SK-N-SH (cell line): ENCODE measurements at regions not wholly inside any gene's neighbourhood (a gene's known extent, or its start where the extent isn't known, plus 50 kb on each side); places are given as distances from the start of the nearest gene placed in this dataset.
A peak's percentile ranks its signal among the peaks of the same experiment; 100 is the strongest.

Experiments
- CTCF ChIA-PET: fragments of 300-600, 350-600 bp; formaldehyde crosslinking; extraction: SDS; loops from one replicate; lab custom pipeline; 2021; lab: Yijun Ruan, JAX
- POLR2A ChIA-PET: fragments of 350-600 bp; sonication (Branson Sonifier 250); formaldehyde crosslinking; extraction: SDS; loops from one replicate; lab custom pipeline; 2020; ENCODE audit warnings: antibody characterized with exemption, inconsistent platforms; lab: Yijun Ruan, JAX
- DNase-seq: peaks from one replicate; pipeline ENCODE4 v3.0.0; 2012
- H2AFZ ChIP-seq: fragments of 200-600 bp; sonication (generic); 2 replicates; pipeline ENCODE4 v1.8.1; 2016; ENCODE audit warnings: antibody characterized with exemption, mild to moderate bottlenecking, low read depth
- H3F3A ChIP-seq: fragments of 200-600 bp; sonication (generic); replicated peaks from 2 replicates; pipeline ENCODE3; 2016; ENCODE audit warnings: antibody characterized with exemption, mild to moderate bottlenecking; ENCODE audit not compliant: insufficient read depth
- H3K27ac ChIP-seq, 2 experiments: fragments of 200-500 bp in 1 of 2; fragments of 200-600 bp in 1 of 2; sonication (Bioruptor generic) in 1 of 2; sonication (generic), shearing (Covaris generic) in 1 of 2; 2 replicates each; pipeline versions ENCODE4 v1.5.1 to v1.6.1; 2014 to 2016; ENCODE audit warnings: low read depth in 2 of 2, inconsistent platforms in 1 of 2, low read length in 1 of 2, mild to moderate bottlenecking in 1 of 2, mixed read lengths in 1 of 2
- H3K27me3 ChIP-seq: fragments of 200-600 bp; sonication (generic), shearing (Covaris generic); 2 replicates; pipeline ENCODE4 v1.6.1; 2016; ENCODE audit warnings: mixed run types; ENCODE audit not compliant: insufficient read depth
- H3K36me3 ChIP-seq, 2 experiments: fragments of 200-500 bp in 1 of 2; fragments of 200-600 bp in 1 of 2; sonication (Bioruptor generic) in 1 of 2; sonication (generic) in 1 of 2; replicated peaks in 1 of 2; 2 replicates each; pipeline versions ENCODE3 to v1.5.1; 2014 to 2016; ENCODE audit warnings: low read length in 1 of 2, mild to moderate bottlenecking in 1 of 2; ENCODE audit not compliant: insufficient read depth in 2 of 2, control insufficient read depth in 1 of 2
- H3K4me1 ChIP-seq, 2 experiments: fragments of 200-500 bp in 1 of 2; fragments of 200-600 bp in 1 of 2; sonication (Bioruptor generic) in 1 of 2; sonication (generic), shearing (Covaris generic) in 1 of 2; 2 replicates each; pipeline versions ENCODE4 v1.5.1 to v1.6.1; 2014 to 2016; ENCODE audit warnings: low read depth in 1 of 2, low read length in 1 of 2, mixed run types in 1 of 2; ENCODE audit not compliant: insufficient read depth in 2 of 2, control insufficient read depth in 1 of 2
- H3K4me2 ChIP-seq: fragments of 200-600 bp; sonication (generic), shearing (Covaris generic); 2 replicates; pipeline ENCODE4 v1.6.1; 2017; ENCODE audit warnings: mixed run types
- H3K4me3 ChIP-seq, 2 experiments: fragments of 200-500 bp in 1 of 2; fragments of 200-600 bp in 1 of 2; sonication (Bioruptor generic) in 1 of 2; sonication (generic), shearing (Covaris generic) in 1 of 2; 2 replicates each; pipeline versions ENCODE4 v1.5.1 to v1.8.1; 2014 to 2016; ENCODE audit warnings: low read depth in 2 of 2, inconsistent platforms in 1 of 2, low read length in 1 of 2, mild to moderate bottlenecking in 1 of 2, mixed read lengths in 1 of 2, moderate library complexity in 1 of 2
- H3K79me2 ChIP-seq: fragments of 200-600 bp; sonication (generic); 2 replicates; pipeline ENCODE4 v1.8.1; 2017; ENCODE audit warnings: mild to moderate bottlenecking; ENCODE audit not compliant: insufficient read depth
- H3K9ac ChIP-seq: fragments of 200-600 bp; sonication (generic); 2 replicates; pipeline ENCODE4 v1.6.1; 2017; ENCODE audit warnings: mixed run types
- H3K9me2 ChIP-seq: fragments of 200-600 bp; sonication (generic); 2 replicates; pipeline ENCODE4 v1.6.1; 2017; ENCODE audit warnings: mixed run types
- H3K9me3 ChIP-seq: fragments of 200-600 bp; sonication (generic); 2 replicates; pipeline ENCODE4 v1.6.1; 2017; ENCODE audit warnings: mixed run types, mild to moderate bottlenecking, moderate library complexity
- H4K20me1 ChIP-seq: fragments of 200-600 bp; sonication (generic); 2 replicates; pipeline ENCODE4 v1.6.1; 2017; ENCODE audit warnings: mild to moderate bottlenecking, mixed run types; ENCODE audit not compliant: insufficient read depth
- EP300 ChIP-seq, 2 experiments: IDR thresholded peaks; 2 replicates each; pipeline versions ENCODE4 v1.4.0 to v1.6.1; 2012; ENCODE audit warnings: borderline replicate concordance in 1 of 2, low read depth in 1 of 2, low read length in 1 of 2
- JUND ChIP-seq: IDR thresholded peaks from 2 replicates; pipeline ENCODE4 v1.4.0; 2012
- MEF2A ChIP-seq: IDR thresholded peaks from 2 replicates; pipeline ENCODE4 v1.4.0; 2012; ENCODE audit warnings: low read depth, borderline replicate concordance
- MXI1 ChIP-seq: IDR thresholded peaks from 2 replicates; pipeline ENCODE4 v1.6.1; 2012; ENCODE audit warnings: mild to moderate bottlenecking, low read depth, low read length, improper control_type of control experiment
- NFIC ChIP-seq: IDR thresholded peaks from 2 replicates; pipeline ENCODE4 v1.4.0; 2012; ENCODE audit warnings: borderline replicate concordance
- RAD21 ChIP-seq: IDR thresholded peaks from 2 replicates; pipeline ENCODE4 v1.6.1; 2012; ENCODE audit warnings: mild to moderate bottlenecking, low read length
- RXRA ChIP-seq: IDR thresholded peaks from 2 replicates; pipeline ENCODE4 v1.4.0; 2012; ENCODE audit warnings: low read depth, mild to moderate bottlenecking, borderline replicate concordance
- SMC3 ChIP-seq: IDR thresholded peaks from 2 replicates; pipeline ENCODE4 v1.6.1; 2012; ENCODE audit warnings: low read depth, low read length, improper control_type of control experiment
- TAF1 ChIP-seq: IDR thresholded peaks from 2 replicates; pipeline ENCODE4 v1.6.1; 2012; ENCODE audit warnings: low read depth, mild to moderate bottlenecking, low read length, moderate library complexity, borderline replicate concordance
- TCF12 ChIP-seq: IDR thresholded peaks from 2 replicates; pipeline ENCODE4 v1.4.0; 2012
- ZBTB33 ChIP-seq: IDR thresholded peaks from 2 replicates; pipeline ENCODE4 v1.4.0; 2012; ENCODE audit warnings: low read depth, borderline replicate concordance
- WGBS: methylation state at CpG from one replicate; pipeline ENCODE4 v1.1.6; 2017; ENCODE audit warnings: low lambda C conversion rate; 5-methylcytosine and 5-hydroxymethylcytosine counted together
- TF ChIP-seq, protein P1 (sequence below): IDR thresholded peaks from 2 replicates; pipeline ENCODE4 v1.6.1; 2012; ENCODE audit warnings: mild to moderate bottlenecking, low read depth, low read length, moderate library complexity
- TF ChIP-seq, protein P2 (sequence below): IDR thresholded peaks from 2 replicates; pipeline ENCODE4 v1.4.0; 2012; ENCODE audit warnings: low read depth, borderline replicate concordance
- TF ChIP-seq, protein P3 (sequence below): fragments of 150-350 bp; IDR thresholded peaks from 2 replicates; pipeline ENCODE4 v1.6.1; 2016; ENCODE audit warnings: mild to moderate bottlenecking, low read depth, low read length
- TF ChIP-seq, protein P4 (sequence below): IDR thresholded peaks from 2 replicates; pipeline ENCODE4 v1.4.0; 2012; ENCODE audit warnings: low read depth
- TF ChIP-seq, protein P5 (sequence below): fragments of 150-350 bp; IDR thresholded peaks from 2 replicates; pipeline ENCODE4 v1.6.1; 2017; ENCODE audit warnings: antibody characterized with exemption, low read length, low read depth, borderline replicate concordance

GRCh38 chr3:178169421-178169820 is 366.8 kb upstream of the KCNMB2 start:
- Histone ChIP-seq H3K4me2 (no peak overlapping the region), H3K4me3 (no peak overlapping the region), H3K27me3 (no peaks in the 10 kb centered on the region), H3K9me3 (no peaks in the 10 kb centered on the region), H3K9ac (no peak overlapping the region), H3K9me2 (no peaks in the 10 kb centered on the region), H3K4me1 (peaks cover 6 to 14% of the 10 kb centered on the region in 2 experiments; a peak in 3 of 4 replicates), H3K27ac (peak overlapping the region in 1 of 2 experiments; percentile 99; a peak in 3 of 4 replicates), H2AFZ (no peak overlapping the region), H4K20me1 (no peaks in the 10 kb centered on the region), H3K79me2 (no peaks in the 10 kb centered on the region), H3K36me3 (no peaks in the 10 kb centered on the region), H3F3A (peaks cover 13% of the 10 kb centered on the region)
- DNase-seq, result no peak
- WGBS, result 57% methylated on average over 2 of the region's 2 CpGs
- ChIA-PET CTCF (no interaction called here), POLR2A (no interaction called here)
- TF ChIP-seq RAD21 (0 out of 2 replicates have a peak, but pooled peaks have one; percentile 16), TCF12 (0 out of 2 replicates have a peak, but pooled peaks have one; percentile 15)
- TF ChIP-seq, protein P1, sequence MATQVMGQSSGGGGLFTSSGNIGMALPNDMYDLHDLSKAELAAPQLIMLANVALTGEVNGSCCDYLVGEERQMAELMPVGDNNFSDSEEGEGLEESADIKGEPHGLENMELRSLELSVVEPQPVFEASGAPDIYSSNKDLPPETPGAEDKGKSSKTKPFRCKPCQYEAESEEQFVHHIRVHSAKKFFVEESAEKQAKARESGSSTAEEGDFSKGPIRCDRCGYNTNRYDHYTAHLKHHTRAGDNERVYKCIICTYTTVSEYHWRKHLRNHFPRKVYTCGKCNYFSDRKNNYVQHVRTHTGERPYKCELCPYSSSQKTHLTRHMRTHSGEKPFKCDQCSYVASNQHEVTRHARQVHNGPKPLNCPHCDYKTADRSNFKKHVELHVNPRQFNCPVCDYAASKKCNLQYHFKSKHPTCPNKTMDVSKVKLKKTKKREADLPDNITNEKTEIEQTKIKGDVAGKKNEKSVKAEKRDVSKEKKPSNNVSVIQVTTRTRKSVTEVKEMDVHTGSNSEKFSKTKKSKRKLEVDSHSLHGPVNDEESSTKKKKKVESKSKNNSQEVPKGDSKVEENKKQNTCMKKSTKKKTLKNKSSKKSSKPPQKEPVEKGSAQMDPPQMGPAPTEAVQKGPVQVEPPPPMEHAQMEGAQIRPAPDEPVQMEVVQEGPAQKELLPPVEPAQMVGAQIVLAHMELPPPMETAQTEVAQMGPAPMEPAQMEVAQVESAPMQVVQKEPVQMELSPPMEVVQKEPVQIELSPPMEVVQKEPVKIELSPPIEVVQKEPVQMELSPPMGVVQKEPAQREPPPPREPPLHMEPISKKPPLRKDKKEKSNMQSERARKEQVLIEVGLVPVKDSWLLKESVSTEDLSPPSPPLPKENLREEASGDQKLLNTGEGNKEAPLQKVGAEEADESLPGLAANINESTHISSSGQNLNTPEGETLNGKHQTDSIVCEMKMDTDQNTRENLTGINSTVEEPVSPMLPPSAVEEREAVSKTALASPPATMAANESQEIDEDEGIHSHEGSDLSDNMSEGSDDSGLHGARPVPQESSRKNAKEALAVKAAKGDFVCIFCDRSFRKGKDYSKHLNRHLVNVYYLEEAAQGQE, result no peak

GRCh38 chr3:178170698-178171535 is 365.3 kb upstream of the KCNMB2 start:
- H3K79me2 ChIP-seq, result no peaks in the 10 kb centered on the region
- no peaks in the 10 kb centered on the region for H3K27me3 ChIP-seq
- H3F3A ChIP-seq, result peaks cover 13% of the 10 kb centered on the region
- DNase-seq, result peak; percentile 39
- no peaks in the 10 kb centered on the region for H3K9me2 ChIP-seq
- POLR2A ChIA-PET, result interaction anchor here (0.6 to 0.8 kb wide), 3 partner anchors 85 to 811 kb away, joined by 3 read pairs; no protein-coding TSS in a partner anchor
- H3K4me3 ChIP-seq, result no peak overlapping the region
- no peaks in the 10 kb centered on the region for H3K9me3 ChIP-seq
- WGBS, result 26% methylated on average over 4 of the region's 4 CpGs
- peaks cover 6 to 14% of the 10 kb centered on the region in 2 experiments; a peak in 3 of 4 replicates for H3K4me1 ChIP-seq
- H3K27ac ChIP-seq, result peak overlapping the region; percentile 53 to 99
- no peak overlapping the region for H3K4me2 ChIP-seq
- no peaks in the 10 kb centered on the region for H4K20me1 ChIP-seq
- CTCF ChIA-PET, result interaction anchor here (0.5 kb wide), 2 partner anchors 17 to 1109 kb away, joined by 3 to 4 read pairs; no protein-coding TSS in a partner anchor
- H3K9ac ChIP-seq, result no peak overlapping the region
- H3K36me3 ChIP-seq, result no peaks in the 10 kb centered on the region
- no peak overlapping the region for H2AFZ ChIP-seq
- peak; percentile 71 for TF ChIP-seq MEF2A
- TF ChIP-seq, protein P2, sequence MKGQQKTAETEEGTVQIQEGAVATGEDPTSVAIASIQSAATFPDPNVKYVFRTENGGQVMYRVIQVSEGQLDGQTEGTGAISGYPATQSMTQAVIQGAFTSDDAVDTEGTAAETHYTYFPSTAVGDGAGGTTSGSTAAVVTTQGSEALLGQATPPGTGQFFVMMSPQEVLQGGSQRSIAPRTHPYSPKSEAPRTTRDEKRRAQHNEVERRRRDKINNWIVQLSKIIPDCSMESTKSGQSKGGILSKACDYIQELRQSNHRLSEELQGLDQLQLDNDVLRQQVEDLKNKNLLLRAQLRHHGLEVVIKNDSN, result no peak
- peak; percentile 69 for TF ChIP-seq NFIC
- peak; percentile 85 for TF ChIP-seq JUND
- TF ChIP-seq, protein P3, sequence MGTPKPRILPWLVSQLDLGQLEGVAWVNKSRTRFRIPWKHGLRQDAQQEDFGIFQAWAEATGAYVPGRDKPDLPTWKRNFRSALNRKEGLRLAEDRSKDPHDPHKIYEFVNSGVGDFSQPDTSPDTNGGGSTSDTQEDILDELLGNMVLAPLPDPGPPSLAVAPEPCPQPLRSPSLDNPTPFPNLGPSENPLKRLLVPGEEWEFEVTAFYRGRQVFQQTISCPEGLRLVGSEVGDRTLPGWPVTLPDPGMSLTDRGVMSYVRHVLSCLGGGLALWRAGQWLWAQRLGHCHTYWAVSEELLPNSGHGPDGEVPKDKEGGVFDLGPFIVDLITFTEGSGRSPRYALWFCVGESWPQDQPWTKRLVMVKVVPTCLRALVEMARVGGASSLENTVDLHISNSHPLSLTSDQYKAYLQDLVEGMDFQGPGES, result no peak
- TF ChIP-seq RXRA, result peak; percentile 65
- TF ChIP-seq, protein P4, sequence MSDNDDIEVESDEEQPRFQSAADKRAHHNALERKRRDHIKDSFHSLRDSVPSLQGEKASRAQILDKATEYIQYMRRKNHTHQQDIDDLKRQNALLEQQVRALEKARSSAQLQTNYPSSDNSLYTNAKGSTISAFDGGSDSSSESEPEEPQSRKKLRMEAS, result no peak
- TF ChIP-seq EP300 (IDR thresholded peaks at IDR 0.05; ENCODE audit: borderline replicate concordance in 1 of 2, low read depth in 1 of 2, low read length in 1 of 2), result peak; percentile 92 to 99
- TF ChIP-seq RAD21, result peak; percentile 50
- TF ChIP-seq ZBTB33, result peak; percentile 50; the same call in 1 of the 2 replicates
- TF ChIP-seq SMC3, result no peak
- TF ChIP-seq, protein P5, sequence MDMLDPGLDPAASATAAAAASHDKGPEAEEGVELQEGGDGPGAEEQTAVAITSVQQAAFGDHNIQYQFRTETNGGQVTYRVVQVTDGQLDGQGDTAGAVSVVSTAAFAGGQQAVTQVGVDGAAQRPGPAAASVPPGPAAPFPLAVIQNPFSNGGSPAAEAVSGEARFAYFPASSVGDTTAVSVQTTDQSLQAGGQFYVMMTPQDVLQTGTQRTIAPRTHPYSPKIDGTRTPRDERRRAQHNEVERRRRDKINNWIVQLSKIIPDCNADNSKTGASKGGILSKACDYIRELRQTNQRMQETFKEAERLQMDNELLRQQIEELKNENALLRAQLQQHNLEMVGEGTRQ, result no peak
- TF ChIP-seq MXI1, result no peak
- TF ChIP-seq TAF1, result no peak
